NCI-H128 (cell line): ENCODE measurements at regions not wholly inside any gene's neighbourhood (a gene's known extent, or its start where the extent isn't known, plus 50 kb on each side); places are given as distances from the start of the nearest gene placed in this dataset.

Experiments
- DNase-seq: peaks from one replicate; lab custom pipeline; 2025; ENCODE audit not compliant: unreplicated experiment; lab: John Stamatoyannopoulos, UW

GRCh38 chr5:2505217-2505616 lies 246.3 kb downstream of the IRX2 start:
- DNase-seq = no peak

DNA sequence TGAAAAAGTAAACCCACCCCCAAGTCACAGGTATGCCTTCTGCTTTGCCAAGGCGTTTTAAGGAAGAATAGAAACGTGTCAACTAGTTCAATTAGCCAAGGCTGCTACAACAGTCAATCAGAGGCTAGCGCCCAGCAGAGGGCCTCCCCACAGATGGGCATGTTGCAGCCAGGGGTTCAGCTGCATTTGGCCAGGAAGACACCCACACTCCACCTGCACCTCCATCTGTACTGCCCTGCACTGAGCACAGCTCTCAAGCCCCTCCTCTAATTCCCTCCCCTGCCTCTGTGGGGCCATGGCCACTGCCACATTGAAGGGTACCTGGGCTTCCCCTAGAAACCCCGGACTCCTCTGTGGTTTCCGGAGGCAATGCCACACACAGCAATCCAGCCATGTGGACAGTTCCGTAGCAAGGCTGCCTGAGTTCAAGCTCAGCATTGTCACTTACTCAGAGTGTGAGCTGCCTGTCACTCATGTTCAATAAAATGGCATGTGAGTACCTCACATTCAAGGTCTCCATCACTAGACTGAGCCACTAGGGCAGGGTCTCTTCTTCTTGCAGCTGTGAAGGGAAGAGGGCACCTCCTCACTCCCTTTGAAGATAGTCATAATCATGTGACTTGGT lies 248.4 kb downstream of the IRX2 start:
- no peak for DNase-seq

DNA sequence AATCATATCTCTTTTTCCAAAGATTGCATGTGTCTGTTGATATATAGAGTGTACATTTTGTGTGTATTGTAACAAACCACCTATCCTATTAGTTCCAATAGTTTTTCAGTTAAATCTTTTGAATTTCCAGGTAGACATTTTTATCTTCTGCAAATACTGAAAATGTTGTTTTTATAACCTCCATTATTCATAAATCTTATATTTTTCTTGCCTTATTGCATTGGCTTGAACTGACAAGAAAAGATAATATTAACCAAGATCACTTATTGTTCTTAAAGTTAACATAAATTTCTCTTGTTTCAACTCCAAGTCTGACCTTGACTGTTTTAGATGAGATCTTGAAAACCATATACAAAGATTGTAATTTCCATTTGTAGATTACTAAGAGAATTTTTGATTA lies 251.6 kb downstream of the IRX2 start:
- no peak for DNase-seq

DNA sequence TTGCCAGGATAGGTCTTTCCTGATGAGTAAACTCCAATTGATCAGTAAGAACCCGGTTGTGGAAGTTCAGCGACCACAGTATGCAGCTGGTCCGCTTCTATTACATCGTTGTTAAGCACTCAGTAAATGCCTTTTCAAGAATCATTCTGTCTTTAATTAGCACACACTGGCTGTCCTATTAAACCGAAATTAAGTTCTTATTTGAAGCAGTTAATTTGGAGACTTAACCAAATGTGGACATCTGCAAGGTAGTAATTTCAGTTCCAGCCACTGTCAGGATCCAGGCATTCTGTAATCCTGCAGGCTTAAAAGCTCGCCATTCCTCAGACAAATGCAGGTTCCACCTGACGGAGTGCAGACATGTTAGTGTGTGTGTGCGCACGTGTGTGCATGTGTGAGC lies 254.6 kb downstream of the IRX2 start:
- DNase-seq = no peak

DNA sequence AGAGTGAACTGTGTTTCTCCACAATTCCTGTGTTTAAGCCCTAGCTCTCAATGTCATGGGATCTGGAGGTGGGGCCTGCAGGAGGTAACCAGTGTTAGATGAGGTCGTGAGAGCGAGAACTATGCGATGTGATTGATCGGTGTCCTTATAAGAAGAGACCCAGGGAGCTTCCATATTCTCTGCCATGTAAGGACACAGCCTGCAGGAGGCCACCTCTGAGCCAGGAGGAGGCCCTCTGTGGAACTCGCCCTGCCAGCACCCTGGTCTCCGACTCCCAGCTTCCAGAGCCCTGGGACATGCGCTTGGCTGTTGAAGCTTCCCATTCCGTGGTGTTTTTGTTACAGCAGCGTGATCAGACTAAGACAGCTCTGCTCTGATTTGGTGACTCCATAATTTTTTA lies 255.4 kb downstream of the IRX2 start:
- DNase-seq = no peak

- no peak for DNase-seq
Measured at GRCh38 chr5:2493356-2493755, 258.1 kb downstream of the IRX2 start.

DNA sequence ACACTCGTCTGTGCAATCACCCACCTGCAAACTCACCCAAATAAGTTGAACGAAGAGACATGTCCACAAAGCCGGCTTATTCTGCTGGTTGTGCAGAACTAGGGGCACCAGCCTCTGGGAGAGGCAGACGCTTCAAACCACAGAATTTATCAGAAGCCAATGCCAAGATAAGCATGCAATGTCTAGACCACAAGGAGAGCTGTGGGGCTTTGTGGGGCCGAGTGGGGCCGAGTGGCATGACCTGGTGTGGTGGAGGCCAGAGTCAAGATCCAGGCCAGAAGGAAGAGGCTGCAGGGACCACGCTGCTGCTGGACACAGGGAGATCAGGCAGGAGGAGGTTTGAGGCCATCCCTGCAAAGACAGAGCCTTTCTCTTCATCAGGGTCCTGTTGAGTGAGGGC lies 259.0 kb downstream of the IRX2 start:
- no peak for DNase-seq

DNA sequence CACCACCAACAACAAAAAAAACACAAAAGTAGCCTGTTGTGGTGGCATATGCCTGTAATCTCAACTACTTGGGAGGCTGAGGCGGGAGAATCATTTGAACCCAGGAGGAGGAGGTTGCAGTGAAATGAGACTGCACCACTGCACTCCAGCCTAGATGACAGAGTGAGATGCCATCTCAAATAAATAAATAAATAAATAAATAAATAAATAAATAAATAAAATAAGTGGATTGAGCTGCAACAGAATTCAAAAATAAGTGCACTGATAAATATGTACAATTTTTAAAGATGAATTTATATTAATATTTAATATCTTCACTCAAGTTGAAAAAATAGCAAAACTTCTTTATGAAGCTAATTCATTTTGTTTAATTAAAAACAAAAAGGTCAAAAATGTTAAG lies 259.6 kb downstream of the IRX2 start:
- DNase-seq = no peak

DNA sequence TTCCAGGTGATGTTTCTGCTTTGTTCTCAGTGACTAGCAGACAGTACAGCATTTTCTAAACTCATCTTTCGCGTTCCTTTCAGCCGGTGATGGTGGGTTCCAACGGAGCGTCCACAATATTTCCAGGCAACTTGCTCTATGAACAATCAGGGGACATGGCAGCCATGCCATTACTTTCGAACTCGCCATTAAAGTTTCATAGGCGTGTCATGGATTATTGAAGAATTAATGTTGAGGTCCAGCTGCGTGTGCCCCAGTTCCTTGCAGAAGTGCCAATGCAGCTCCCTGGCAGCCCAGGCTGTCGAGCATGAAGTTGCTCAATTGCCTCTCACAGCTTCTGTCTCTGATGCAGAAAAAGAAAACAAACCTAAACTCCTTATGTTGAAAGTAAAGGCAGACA lies 262.2 kb downstream of the IRX2 start:
- DNase-seq = no peak

DNA sequence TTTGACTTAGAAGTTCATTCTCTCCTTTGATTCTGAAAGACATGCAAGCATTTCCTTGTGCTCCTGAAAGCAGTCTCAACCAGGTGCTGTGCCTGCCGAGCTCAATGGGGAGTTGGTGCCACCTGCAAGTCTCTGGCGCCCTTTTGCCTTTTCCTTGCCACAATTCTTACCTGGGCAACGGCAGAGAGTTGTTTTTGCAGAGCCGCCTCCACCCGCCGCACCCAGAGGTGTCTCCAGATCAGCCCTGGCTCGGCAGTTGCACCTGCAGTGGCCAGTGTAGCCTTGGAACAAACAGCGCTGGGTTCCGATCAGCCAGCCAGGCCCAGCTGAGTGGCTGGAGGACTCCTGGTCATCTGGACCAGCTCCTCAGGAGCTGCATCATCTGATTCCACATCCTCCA lies 262.9 kb downstream of the IRX2 start:
- DNase-seq = no peak

GRCh38 chr5:2487152-2487763 lies 264.2 kb downstream of the IRX2 start:
- DNase-seq = no peak

- no peak for DNase-seq
Measured at GRCh38 chr5:2486373-2486772, 265.1 kb downstream of the IRX2 start.

- DNase-seq = no peak
Measured at GRCh38 chr5:2482778-2483177, 268.7 kb downstream of the IRX2 start.

DNA sequence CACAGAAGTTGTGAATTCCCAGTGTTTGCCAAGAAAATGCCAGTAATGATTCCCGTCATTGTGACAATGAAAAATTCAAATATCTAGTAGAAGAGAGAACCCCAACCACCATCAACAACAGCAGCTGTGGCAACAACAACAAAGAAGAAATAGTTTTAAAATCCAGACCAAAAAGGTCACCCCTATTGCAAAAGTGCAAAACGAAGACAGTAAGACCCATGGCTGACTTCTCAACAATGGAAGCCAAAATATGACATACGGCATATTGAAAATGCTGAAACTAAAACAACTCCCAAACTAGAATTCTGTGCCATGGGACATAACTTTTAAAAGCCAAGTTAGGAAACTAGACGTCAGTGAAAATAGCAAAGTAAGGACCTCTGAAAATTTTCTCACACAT lies 270.6 kb downstream of the IRX2 start:
- no peak for DNase-seq

DNA sequence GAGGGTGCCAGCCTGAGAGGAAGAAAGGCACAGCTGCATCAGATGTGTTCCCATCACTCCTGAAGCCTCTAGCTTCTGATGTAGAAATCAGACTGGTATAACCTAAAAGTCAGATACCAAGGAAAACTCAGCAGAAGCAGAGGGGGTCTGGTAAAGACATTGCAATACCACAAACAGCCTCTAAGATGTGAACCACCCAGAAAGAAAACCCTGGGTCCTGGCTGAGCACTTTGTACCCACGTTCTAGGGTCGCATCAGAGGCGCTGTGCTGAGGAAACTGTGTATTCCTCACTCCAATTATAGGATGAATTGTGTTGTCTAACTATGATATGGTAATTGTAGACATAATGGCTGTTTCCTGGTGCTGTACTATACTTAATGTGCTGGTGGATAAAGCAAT lies 275.6 kb downstream of the IRX2 start:
- no peak for DNase-seq

DNA sequence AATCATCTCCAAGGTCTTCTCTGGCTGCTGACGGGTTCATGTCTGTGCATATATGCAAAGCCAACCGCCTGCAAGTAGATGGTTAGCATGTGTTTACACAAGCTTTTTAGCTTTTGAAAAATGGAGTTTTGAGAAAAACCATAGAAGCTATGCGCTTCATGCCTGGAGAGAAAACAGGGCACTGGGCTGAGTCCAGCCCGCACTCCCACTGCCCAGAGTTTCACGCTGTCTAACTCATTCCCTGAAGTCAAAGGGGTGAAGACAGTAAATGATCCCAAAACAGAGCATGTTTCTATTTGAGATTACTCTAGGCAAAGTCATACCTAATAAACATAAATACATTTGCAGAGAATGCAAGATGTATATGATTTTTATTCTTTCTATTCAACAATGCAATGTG lies 278.8 kb downstream of the IRX2 start:
- DNase-seq = no peak

- DNase-seq = no peak
Measured at GRCh38 chr5:2471152-2471879, 280.2 kb downstream of the IRX2 start.

DNA sequence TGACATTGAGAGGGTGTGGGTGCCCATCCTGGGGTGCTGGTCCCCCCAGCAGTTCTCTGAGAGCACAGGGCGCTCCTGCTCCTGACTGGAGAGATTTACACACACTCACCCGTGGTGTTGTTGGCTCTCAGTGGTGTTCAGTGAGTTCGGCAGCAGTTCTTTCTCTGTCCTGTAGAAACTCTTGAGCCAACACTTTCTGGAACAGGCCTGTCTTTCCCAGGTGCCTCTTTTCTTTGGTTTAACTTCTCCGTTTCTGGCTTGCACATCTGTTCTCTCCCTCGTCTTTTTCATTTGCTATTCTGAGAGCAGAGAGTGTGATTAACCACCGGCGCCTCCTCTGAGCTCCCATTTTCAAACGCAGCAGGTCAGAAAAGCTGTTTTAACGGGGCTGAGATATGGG lies 284.5 kb downstream of the IRX2 start:
- DNase-seq = no peak

DNA sequence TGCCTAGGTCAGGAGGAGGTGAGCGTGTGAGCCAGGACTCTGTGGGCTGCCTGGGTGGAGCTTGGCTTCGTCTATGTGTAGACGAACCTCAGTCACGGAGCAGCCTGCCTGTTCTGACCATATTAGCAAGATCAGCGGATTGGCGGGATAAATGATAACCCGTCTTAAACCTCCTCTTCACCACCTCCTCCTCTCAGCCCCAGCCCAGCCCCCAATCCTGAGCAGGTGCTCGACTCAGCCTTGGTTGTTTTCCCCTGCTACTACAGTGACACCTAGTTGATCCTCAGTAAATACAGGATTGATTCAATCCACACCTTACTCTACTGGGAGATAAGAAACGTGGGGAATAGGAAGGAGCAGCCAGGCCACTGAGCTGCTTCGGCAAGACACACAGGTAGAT lies 286.1 kb downstream of the IRX2 start:
- DNase-seq = no peak

- no peak for DNase-seq
Measured at GRCh38 chr5:2464141-2464540, 287.3 kb downstream of the IRX2 start.

DNA sequence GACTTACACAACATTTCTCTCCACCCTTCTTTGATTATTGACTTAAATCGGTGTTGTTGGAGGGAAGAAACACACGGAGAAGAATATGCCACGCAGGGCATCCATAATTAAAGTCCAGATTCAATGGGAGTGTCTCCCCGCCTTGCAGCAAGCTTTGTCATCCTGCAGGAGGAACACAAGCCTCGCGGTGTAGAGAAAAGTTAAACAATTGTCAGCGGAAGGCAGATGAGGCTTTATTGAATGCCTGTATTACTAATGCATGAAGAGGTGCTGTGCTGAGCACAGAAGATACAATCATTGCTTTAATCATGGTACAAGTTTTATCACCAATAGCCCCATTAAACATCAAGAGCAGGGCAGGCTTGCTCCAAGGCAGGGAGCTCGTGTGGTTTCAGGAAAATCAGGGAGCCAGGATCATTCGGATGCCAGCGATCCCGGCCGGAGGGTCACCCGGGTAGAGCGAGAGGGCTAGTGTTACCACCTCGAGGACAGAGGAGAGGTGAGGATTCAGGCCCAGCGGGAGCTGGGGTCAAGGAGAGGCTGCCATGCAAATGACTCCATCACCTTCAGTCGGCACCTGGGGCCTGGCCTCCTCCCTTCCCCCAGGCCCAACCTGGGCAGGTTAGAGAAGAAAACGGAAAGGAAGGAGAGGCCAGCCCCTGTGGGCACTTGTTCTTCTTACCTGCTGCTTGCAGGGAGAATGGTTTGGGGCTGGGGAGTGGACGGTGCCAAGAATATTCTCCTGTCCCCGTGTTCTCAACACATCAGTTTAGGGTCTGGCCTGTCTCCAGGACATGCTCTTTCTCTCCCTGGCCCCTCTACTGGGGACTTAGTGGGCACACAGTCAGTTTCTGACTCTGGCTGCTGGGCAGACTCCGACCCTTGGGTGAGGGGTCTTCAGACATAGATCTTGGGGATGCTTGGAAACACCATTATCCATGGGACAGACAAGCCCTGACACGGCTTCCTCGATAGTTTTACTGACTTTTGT lies 289.5 kb downstream of the IRX2 start:
- no peak for DNase-seq
